ENCODE measurements at regions not wholly inside any gene's neighbourhood (a gene's known extent, or its start where the extent isn't known, plus 50 kb on each side); places are given as distances from the start of the nearest gene placed in this dataset.

DNA sequence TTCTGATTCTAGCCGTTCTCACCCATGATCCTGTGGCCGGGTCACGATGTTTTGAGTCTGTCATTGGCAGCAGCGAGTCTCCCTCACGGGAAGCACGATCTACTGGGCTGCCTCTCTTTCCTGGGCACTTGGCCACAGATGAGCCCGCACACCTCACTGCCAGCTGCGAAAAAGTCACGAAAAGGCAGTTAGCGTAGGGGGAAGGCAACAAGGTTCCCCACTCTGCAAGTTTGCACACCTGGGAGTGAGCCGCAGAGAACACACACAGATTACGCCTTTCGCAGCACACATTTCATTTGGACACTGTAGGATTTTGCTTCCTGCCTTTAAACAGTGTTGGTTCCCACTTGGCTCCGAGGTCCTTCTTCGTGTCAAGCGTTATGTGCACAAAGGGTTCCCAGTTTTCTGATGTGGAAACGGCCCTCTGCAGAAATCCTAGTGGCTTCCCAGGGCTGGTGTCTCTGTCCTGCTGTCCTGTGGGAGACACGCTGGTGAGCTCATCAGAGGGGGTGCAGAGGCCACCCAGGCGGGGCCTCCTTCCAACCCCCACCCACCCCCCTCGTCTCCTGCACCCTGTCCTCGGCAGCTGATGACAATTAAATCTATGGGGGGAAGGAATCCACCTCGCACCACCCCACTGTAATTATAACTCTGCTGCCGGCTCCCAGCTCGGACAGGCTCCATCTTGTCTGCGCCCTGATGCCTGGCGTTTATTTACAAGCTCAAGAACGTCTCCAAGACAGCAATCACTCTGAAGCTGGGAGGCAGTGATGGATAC is 157.3 kb upstream of the SALL3 start:
- DNase-seq (ENCODE audit: low spot score): no peak
- H3K9ac ChIP-seq (ENCODE audit: insufficient read depth, low read depth, low read length): no peak overlapping the region
- H3K4me1 ChIP-seq (ENCODE audit: insufficient read depth, low read length): no peaks in the 10 kb centered on the region
- no TSS peak for BruUV-seq (replicated peaks)
- in situ Hi-C loops (cut with HindIII; ENCODE audit: extremely low pct_ligation_motif_present, low pct_unique_long_range_greater_than_20kb) (no loop called here), intact Hi-C loops (cut with micrococcal nuclease; ENCODE audit: unreplicated experiment) (no loop called here)
- H3K27ac ChIP-seq (ENCODE audit: extremely low read length, insufficient read depth, low read length): no peak overlapping the region
- no peak overlapping the region for H2AFZ ChIP-seq (ENCODE audit: low read length)
- no peak overlapping the region for H3K4me3 ChIP-seq (replicated peaks in 1 of 3; ENCODE audit: insufficient read depth in 1 of 3, low read depth in 2 of 3, low read length in 3 of 3)
- H3K27me3 ChIP-seq (ENCODE audit: control insufficient read depth in 1 of 2, insufficient read depth in 2 of 2, low read length in 2 of 2): peaks cover 0 to 57% of the 10 kb centered on the region in 2 experiments; a peak in 4 of 5 replicates
- WGBS (ENCODE audit: low lambda C conversion rate): 39% methylated on average over 12 of the region's 27 CpGs
- H3K9me3 ChIP-seq (ENCODE audit: low read length): no peaks in the 10 kb centered on the region
- ChIA-PET POLR2A (no interaction called here), CTCF (ENCODE audit: low intra/inter-chr PET ratio, low total read pairs) (no interaction called here)
- no peaks in the 10 kb centered on the region for H3K79me2 ChIP-seq (ENCODE audit: insufficient read depth, low read length)
- H3K4me2 ChIP-seq (ENCODE audit: low read depth, low read length): no peak overlapping the region
- no peak for ATAC-seq
- H3K36me3 ChIP-seq (replicated peaks in 1 of 2; ENCODE audit: control insufficient read depth in 1 of 2, insufficient read depth in 2 of 2, low read length in 2 of 2): no peaks in the 10 kb centered on the region
- FAIRE-seq: no peak
- H4K20me1 ChIP-seq (ENCODE audit: insufficient read depth, low read length): 0 out of 2 replicates have a peak, but pooled peaks cover 3% of the 10 kb centered on the region
- TF ChIP-seq, protein P1, sequence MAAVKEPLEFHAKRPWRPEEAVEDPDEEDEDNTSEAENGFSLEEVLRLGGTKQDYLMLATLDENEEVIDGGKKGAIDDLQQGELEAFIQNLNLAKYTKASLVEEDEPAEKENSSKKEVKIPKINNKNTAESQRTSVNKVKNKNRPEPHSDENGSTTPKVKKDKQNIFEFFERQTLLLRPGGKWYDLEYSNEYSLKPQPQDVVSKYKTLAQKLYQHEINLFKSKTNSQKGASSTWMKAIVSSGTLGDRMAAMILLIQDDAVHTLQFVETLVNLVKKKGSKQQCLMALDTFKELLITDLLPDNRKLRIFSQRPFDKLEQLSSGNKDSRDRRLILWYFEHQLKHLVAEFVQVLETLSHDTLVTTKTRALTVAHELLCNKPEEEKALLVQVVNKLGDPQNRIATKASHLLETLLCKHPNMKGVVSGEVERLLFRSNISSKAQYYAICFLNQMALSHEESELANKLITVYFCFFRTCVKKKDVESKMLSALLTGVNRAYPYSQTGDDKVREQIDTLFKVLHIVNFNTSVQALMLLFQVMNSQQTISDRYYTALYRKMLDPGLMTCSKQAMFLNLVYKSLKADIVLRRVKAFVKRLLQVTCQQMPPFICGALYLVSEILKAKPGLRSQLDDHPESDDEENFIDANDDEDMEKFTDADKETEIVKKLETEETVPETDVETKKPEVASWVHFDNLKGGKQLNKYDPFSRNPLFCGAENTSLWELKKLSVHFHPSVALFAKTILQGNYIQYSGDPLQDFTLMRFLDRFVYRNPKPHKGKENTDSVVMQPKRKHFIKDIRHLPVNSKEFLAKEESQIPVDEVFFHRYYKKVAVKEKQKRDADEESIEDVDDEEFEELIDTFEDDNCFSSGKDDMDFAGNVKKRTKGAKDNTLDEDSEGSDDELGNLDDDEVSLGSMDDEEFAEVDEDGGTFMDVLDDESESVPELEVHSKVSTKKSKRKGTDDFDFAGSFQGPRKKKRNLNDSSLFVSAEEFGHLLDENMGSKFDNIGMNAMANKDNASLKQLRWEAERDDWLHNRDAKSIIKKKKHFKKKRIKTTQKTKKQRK (IDR thresholded peaks at IDR 0.05; ENCODE audit: low read length): no peak
- TF ChIP-seq, protein P2, sequence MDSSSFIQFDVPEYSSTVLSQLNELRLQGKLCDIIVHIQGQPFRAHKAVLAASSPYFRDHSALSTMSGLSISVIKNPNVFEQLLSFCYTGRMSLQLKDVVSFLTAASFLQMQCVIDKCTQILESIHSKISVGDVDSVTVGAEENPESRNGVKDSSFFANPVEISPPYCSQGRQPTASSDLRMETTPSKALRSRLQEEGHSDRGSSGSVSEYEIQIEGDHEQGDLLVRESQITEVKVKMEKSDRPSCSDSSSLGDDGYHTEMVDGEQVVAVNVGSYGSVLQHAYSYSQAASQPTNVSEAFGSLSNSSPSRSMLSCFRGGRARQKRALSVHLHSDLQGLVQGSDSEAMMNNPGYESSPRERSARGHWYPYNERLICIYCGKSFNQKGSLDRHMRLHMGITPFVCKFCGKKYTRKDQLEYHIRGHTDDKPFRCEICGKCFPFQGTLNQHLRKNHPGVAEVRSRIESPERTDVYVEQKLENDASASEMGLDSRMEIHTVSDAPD (CRISPR knock-in tag; IDR thresholded peaks at IDR 0.05): no peak
- TF ChIP-seq SMC3 (IDR thresholded peaks at IDR 0.05; ENCODE audit: low read length): no peak
- TF ChIP-seq MAFF (IDR thresholded peaks at IDR 0.05; ENCODE audit: low read depth, low read length): no peak
- no peak for TF ChIP-seq BRD4 (CRISPR knock-in tag; IDR thresholded peaks at IDR 0.05)
- TF ChIP-seq, protein P3, sequence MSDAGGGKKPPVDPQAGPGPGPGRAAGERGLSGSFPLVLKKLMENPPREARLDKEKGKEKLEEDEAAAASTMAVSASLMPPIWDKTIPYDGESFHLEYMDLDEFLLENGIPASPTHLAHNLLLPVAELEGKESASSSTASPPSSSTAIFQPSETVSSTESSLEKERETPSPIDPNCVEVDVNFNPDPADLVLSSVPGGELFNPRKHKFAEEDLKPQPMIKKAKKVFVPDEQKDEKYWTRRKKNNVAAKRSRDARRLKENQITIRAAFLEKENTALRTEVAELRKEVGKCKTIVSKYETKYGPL (CRISPR knock-in tag; IDR thresholded peaks at IDR 0.05): no peak
- no peak for TF ChIP-seq RELA (CRISPR knock-in tag; IDR thresholded peaks at IDR 0.05)
- no peak for TF ChIP-seq HES4 (CRISPR knock-in tag; IDR thresholded peaks at IDR 0.05; ENCODE audit: borderline replicate concordance)
- no peak for TF ChIP-seq AGO1 (IDR thresholded peaks at IDR 0.05; ENCODE audit: low read depth, low read length, poor library complexity, severe bottlenecking)
- no peak for TF ChIP-seq KMT2A (CRISPR knock-in tag; IDR thresholded peaks at IDR 0.05)
- TF ChIP-seq ZNF614 (CRISPR knock-in tag; IDR thresholded peaks at IDR 0.05; ENCODE audit: borderline replicate concordance): no peak
- TF ChIP-seq YEATS2 (CRISPR knock-in tag; IDR thresholded peaks at IDR 0.05; ENCODE audit: borderline replicate concordance): no peak
- TF ChIP-seq ZC3H13 (CRISPR knock-in tag; IDR thresholded peaks at IDR 0.05): no peak
- TF ChIP-seq, protein P4, sequence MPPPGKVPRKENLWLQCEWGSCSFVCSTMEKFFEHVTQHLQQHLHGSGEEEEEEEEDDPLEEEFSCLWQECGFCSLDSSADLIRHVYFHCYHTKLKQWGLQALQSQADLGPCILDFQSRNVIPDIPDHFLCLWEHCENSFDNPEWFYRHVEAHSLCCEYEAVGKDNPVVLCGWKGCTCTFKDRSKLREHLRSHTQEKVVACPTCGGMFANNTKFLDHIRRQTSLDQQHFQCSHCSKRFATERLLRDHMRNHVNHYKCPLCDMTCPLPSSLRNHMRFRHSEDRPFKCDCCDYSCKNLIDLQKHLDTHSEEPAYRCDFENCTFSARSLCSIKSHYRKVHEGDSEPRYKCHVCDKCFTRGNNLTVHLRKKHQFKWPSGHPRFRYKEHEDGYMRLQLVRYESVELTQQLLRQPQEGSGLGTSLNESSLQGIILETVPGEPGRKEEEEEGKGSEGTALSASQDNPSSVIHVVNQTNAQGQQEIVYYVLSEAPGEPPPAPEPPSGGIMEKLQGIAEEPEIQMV (CRISPR knock-in tag; IDR thresholded peaks at IDR 0.05; ENCODE audit: low read depth): no peak
- TF ChIP-seq, protein P5, sequence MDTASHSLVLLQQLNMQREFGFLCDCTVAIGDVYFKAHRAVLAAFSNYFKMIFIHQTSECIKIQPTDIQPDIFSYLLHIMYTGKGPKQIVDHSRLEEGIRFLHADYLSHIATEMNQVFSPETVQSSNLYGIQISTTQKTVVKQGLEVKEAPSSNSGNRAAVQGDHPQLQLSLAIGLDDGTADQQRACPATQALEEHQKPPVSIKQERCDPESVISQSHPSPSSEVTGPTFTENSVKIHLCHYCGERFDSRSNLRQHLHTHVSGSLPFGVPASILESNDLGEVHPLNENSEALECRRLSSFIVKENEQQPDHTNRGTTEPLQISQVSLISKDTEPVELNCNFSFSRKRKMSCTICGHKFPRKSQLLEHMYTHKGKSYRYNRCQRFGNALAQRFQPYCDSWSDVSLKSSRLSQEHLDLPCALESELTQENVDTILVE (CRISPR knock-in tag; IDR thresholded peaks at IDR 0.05): no peak
- TF ChIP-seq SMAD1 (CRISPR knock-in tag; IDR thresholded peaks at IDR 0.05; ENCODE audit: borderline replicate concordance, low read depth): no peak
- TF ChIP-seq EED (CRISPR knock-in tag; IDR thresholded peaks at IDR 0.05): no peak

Measured in HepG2 (cell line).